Smooth muscle cell (in vitro differentiated cells): ENCODE measurements at regions not wholly inside any gene's neighbourhood (a gene's known extent, or its start where the extent isn't known, plus 50 kb on each side); places are given as distances from the start of the nearest gene placed in this dataset.

Experiments
- DNase-seq: peaks from one replicate; lab custom pipeline; 2025; ENCODE audit not compliant: unreplicated experiment; lab: John Stamatoyannopoulos, UW
- H2AFZ ChIP-seq: fragments of 200-600 bp; sonication (generic); 2 replicates; pipeline ENCODE4 v1.6.0; 2016; ENCODE audit warnings: antibody characterized with exemption, low read depth, mild to moderate bottlenecking
- H3F3A ChIP-seq: fragments of 200-600 bp; sonication (generic); 2 replicates; pipeline ENCODE4 v1.6.0; 2017; ENCODE audit warnings: antibody characterized with exemption, low read depth
- H3K27ac ChIP-seq: fragments of 200-600 bp; sonication (generic); 2 replicates; pipeline ENCODE4 v1.5.1; 2016; ENCODE audit warnings: low read depth, mild to moderate bottlenecking
- H3K27me3 ChIP-seq: fragments of 200-600 bp; sonication (generic); 2 replicates; pipeline ENCODE4 v1.6.1; 2016; ENCODE audit warnings: low read depth, mild to moderate bottlenecking
- H3K36me3 ChIP-seq: fragments of 200-600 bp; sonication (generic); 2 replicates; pipeline ENCODE4 v1.5.1; 2016; ENCODE audit warnings: low read depth
- H3K4me1 ChIP-seq: fragments of 200-600 bp; sonication (generic); 2 replicates; pipeline ENCODE4 v1.5.1; 2016; ENCODE audit warnings: low read depth
- H3K4me2 ChIP-seq: fragments of 200-600 bp; sonication (generic); 2 replicates; pipeline ENCODE4 v1.6.0; 2016; ENCODE audit warnings: mild to moderate bottlenecking
- H3K4me3 ChIP-seq: fragments of 200-600 bp; sonication (generic); 2 replicates; pipeline ENCODE4 v1.5.1; 2016; ENCODE audit warnings: mild to moderate bottlenecking
- H3K79me2 ChIP-seq: fragments of 200-600 bp; sonication (generic); 2 replicates; pipeline ENCODE4 v1.6.0; 2016; ENCODE audit warnings: low read depth, mild to moderate bottlenecking
- H3K9ac ChIP-seq: fragments of 200-600 bp; sonication (generic); 2 replicates; pipeline ENCODE4 v1.6.0; 2016; ENCODE audit warnings: low read depth
- H3K9me3 ChIP-seq: fragments of 200-600 bp; sonication (generic); replicated peaks from 2 replicates; pipeline ENCODE4 v1.5.1; 2016; ENCODE audit warnings: low read depth
- H4K20me1 ChIP-seq: fragments of 200-600 bp; sonication (generic); 2 replicates; pipeline ENCODE4 v1.6.0; 2016; ENCODE audit warnings: low read depth
- WGBS: methylation state at CpG from one replicate; pipeline ENCODE4 v1.1.7; 2016; ENCODE audit warnings: low lambda C conversion rate; 5-methylcytosine and 5-hydroxymethylcytosine counted together
- TF ChIP-seq, protein P1 (sequence below): fragments of 200-600 bp; sonication (generic); IDR thresholded peaks from 2 replicates; pipeline ENCODE4 v1.5.1; 2017; ENCODE audit warnings: borderline replicate concordance, mild to moderate bottlenecking, antibody characterized with exemption; ENCODE audit not compliant: insufficient read depth, poor library complexity, severe bottlenecking

- no peaks in the 10 kb centered on the region for H3K27me3 ChIP-seq
- 61% methylated on average over 4 of the region's 4 CpGs for WGBS
- H3F3A ChIP-seq: peaks cover 11% of the 10 kb centered on the region
- TF ChIP-seq, protein P1, sequence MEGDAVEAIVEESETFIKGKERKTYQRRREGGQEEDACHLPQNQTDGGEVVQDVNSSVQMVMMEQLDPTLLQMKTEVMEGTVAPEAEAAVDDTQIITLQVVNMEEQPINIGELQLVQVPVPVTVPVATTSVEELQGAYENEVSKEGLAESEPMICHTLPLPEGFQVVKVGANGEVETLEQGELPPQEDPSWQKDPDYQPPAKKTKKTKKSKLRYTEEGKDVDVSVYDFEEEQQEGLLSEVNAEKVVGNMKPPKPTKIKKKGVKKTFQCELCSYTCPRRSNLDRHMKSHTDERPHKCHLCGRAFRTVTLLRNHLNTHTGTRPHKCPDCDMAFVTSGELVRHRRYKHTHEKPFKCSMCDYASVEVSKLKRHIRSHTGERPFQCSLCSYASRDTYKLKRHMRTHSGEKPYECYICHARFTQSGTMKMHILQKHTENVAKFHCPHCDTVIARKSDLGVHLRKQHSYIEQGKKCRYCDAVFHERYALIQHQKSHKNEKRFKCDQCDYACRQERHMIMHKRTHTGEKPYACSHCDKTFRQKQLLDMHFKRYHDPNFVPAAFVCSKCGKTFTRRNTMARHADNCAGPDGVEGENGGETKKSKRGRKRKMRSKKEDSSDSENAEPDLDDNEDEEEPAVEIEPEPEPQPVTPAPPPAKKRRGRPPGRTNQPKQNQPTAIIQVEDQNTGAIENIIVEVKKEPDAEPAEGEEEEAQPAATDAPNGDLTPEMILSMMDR: no peak
- no peak overlapping the region for H3K27ac ChIP-seq
- H3K9me3 ChIP-seq: no peaks in the 10 kb centered on the region
- H3K36me3 ChIP-seq: no peaks in the 10 kb centered on the region
- H2AFZ ChIP-seq: peak overlapping the region; percentile 33
- no peaks in the 10 kb centered on the region for H3K4me1 ChIP-seq
- H3K4me2 ChIP-seq: no peak overlapping the region
- H4K20me1 ChIP-seq: no peaks in the 10 kb centered on the region
- no peak overlapping the region for H3K9ac ChIP-seq
- no peak for DNase-seq
- no peak overlapping the region for H3K4me3 ChIP-seq
- no peaks in the 10 kb centered on the region for H3K79me2 ChIP-seq
Measured at GRCh38 chr6:56374841-56375369, 127.5 kb upstream of the COL21A1 start.

DNA sequence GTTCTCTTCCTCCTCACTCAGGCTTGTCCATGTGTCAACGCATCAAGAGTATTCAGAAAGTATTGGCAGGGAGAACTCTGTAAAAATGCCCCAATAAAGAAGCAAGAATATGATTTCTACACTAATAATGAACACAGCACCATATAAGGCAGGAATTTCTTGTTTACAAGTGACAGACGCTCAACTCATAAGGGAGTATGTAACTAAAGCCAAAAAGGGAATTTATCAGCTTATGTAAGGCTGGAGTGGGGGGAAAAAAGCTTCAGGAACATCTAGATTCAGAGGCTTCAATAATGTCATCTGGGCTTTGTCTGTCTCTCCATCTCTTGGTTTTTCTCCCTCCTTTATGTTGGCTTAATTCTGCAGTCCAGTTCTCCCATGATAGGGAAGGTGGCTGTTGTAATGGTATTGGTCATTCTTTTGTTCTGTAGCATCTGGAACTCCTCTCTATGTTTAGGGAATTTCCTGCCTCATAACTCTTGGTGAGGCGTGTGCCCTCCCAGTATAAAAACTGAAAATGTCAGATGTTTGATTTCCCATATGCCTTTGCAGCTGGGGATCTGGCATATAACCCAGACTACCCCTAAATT is 125.1 kb upstream of the COL21A1 start:
- TF ChIP-seq, protein P1: no peak
- Histone ChIP-seq H3K4me3 (no peak overlapping the region), H4K20me1 (no peaks in the 10 kb centered on the region), H3K27ac (no peak overlapping the region), H3F3A (peaks cover 11% of the 10 kb centered on the region), H3K4me2 (peak overlapping the region; percentile 52), H3K36me3 (no peaks in the 10 kb centered on the region), H3K4me1 (no peaks in the 10 kb centered on the region), H3K9me3 (no peaks in the 10 kb centered on the region), H3K79me2 (no peaks in the 10 kb centered on the region), H2AFZ (peak overlapping the region; percentile 31), H3K9ac (no peak overlapping the region), H3K27me3 (no peaks in the 10 kb centered on the region)
- WGBS: 68% methylated on average over 3 of the region's 3 CpGs
- no peak for DNase-seq

GRCh38 chr6:56370561-56371211 is 123.3 kb upstream of the COL21A1 start:
- Histone ChIP-seq H2AFZ (no peak overlapping the region), H3K4me2 (peak overlapping the region; percentile 36), H3K27ac (peak overlapping the region; percentile 25), H3K27me3 (no peaks in the 10 kb centered on the region), H3K9me3 (no peaks in the 10 kb centered on the region), H3K36me3 (no peaks in the 10 kb centered on the region), H3K4me1 (peaks cover 9% of the 10 kb centered on the region), H3K4me3 (no peak overlapping the region), H4K20me1 (no peaks in the 10 kb centered on the region), H3F3A (peaks cover 11% of the 10 kb centered on the region), H3K9ac (no peak overlapping the region), H3K79me2 (no peaks in the 10 kb centered on the region)
- TF ChIP-seq, protein P1: no peak
- 53% methylated on average over 2 of the region's 2 CpGs for WGBS
- no peak for DNase-seq
